ENCODE measurements at regions not wholly inside any gene's neighbourhood (a gene's known extent, or its start where the extent isn't known, plus 50 kb on each side); places are given as distances from the start of the nearest gene placed in this dataset.

DNA sequence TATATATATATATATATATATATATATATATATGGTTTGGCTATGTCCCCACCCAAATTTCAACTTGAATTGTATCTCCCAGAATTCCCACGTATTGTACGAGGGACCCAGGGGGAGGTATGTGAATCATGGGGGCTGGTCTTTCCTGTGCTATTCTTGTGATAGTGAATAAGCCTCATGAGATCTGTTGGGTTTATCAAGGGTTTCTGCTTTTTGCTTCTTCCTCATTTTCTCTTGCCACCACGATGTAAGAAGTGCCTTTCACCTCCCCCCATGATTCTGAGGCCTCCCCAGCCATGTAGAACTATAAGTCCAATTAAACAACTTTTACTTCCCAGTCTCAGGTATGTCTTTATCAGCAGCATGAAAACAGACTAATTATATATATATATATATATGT is 52.3 kb upstream of the ADAMTS2 start:
- FAIRE-seq (no peak), DNase-seq (ENCODE audit: insufficient read length, low spot score) (no peak)
- TF ChIP-seq POLR2A (IDR thresholded peaks at IDR 0.05; ENCODE audit: low read depth, low read length) (no peak), PAX5 (IDR thresholded peaks at IDR 0.05; ENCODE audit: insufficient read depth, low read length, severe bottlenecking) (no peak), POLR2AphosphoS5 (IDR thresholded peaks at IDR 0.05; ENCODE audit: low read depth, low read length) (no peak), POU2F2 (IDR thresholded peaks at IDR 0.05; ENCODE audit: low read depth, low read length) (no peak), SPI1 (IDR thresholded peaks at IDR 0.05; ENCODE audit: low read depth, low read length) (no peak), TAF1 (IDR thresholded peaks at IDR 0.05; ENCODE audit: low read depth, low read length) (no peak)

Data from GM12891 (cell line).